CD14-positive monocyte (primary cell): ENCODE measurements at regions not wholly inside any gene's neighbourhood (a gene's known extent, or its start where the extent isn't known, plus 50 kb on each side); places are given as distances from the start of the nearest gene placed in this dataset.

Source experiments
- DNase-seq, 3 donors: peaks; one replicate each; pipeline ENCODE4 v3.0.0-alpha.2; 2011 to 2022
- H2AFZ ChIP-seq: 2 replicates; pipeline ENCODE4 v1.6.0; 2012; ENCODE audit warnings: mild to moderate bottlenecking, low read depth, low read length, inconsistent platforms; ENCODE audit not compliant: insufficient read depth, poor library complexity, severe bottlenecking
- H3K27ac ChIP-seq, 2 donors: 1 replicate in 1 of 2; 2 replicates in 1 of 2; pipeline ENCODE4 v1.5.1; 2012 to 2013; ENCODE audit warnings: low read length in 2 of 2, control low read depth in 1 of 2, inconsistent platforms in 1 of 2, low read depth in 1 of 2, mild to moderate bottlenecking in 1 of 2
- H3K27me3 ChIP-seq, 2 donors: one replicate each; pipeline versions ENCODE4 v1.6.0 to v1.6.1; 2011 to 2013; ENCODE audit warnings: low read length in 2 of 2; ENCODE audit not compliant: control insufficient read depth in 2 of 2, insufficient read depth in 2 of 2
- H3K36me3 ChIP-seq, 2 donors: replicated peaks in 1 of 2; 1 replicate in 1 of 2; 2 replicates in 1 of 2; pipeline versions ENCODE4 v1.5.1 to v1.6.1; 2012 to 2013; ENCODE audit warnings: low read length in 2 of 2, control low read depth in 1 of 2, inconsistent platforms in 1 of 2, mild to moderate bottlenecking in 1 of 2; ENCODE audit not compliant: insufficient read depth in 2 of 2, control insufficient read depth in 1 of 2
- H3K4me1 ChIP-seq, 2 donors: 1 replicate in 1 of 2; 2 replicates in 1 of 2; pipeline versions ENCODE4 v1.5.1 to v1.6.1; 2012 to 2013; ENCODE audit warnings: low read length in 2 of 2, control low read depth in 1 of 2, inconsistent platforms in 1 of 2, mild to moderate bottlenecking in 1 of 2, moderate library complexity in 1 of 2; ENCODE audit not compliant: insufficient read depth in 2 of 2, control insufficient read depth in 1 of 2
- H3K4me2 ChIP-seq: replicated peaks from 2 replicates; pipeline ENCODE3; 2012; ENCODE audit warnings: low read length, moderate library complexity, mild to moderate bottlenecking; ENCODE audit not compliant: poor library complexity, severe bottlenecking; ENCODE audit errors: extremely low read depth
- H3K4me3 ChIP-seq, 3 experiments: fragments of 200-600 bp in 1 of 3; sonication (generic) in 1 of 3; replicated peaks in 1 of 3; 1 replicate in 2 of 3; 2 replicates in 1 of 3; pipeline ENCODE4 v1.5.1; 2011 to 2013; ENCODE audit warnings: low read length in 3 of 3, mild to moderate bottlenecking in 3 of 3, control low read depth in 2 of 3, low read depth in 2 of 3, inconsistent platforms in 1 of 3, moderate library complexity in 1 of 3
- H3K79me2 ChIP-seq: 2 replicates; pipeline ENCODE4 v1.6.0; 2012; ENCODE audit warnings: mild to moderate bottlenecking, control low read depth, inconsistent platforms, low read length, moderate library complexity; ENCODE audit not compliant: insufficient read depth
- H3K9ac ChIP-seq: 2 replicates; pipeline ENCODE4 v1.6.0; 2017; ENCODE audit warnings: low read length, mild to moderate bottlenecking; ENCODE audit not compliant: insufficient read depth, poor library complexity, severe bottlenecking
- H3K9me3 ChIP-seq, 2 donors: replicated peaks in 1 of 2; 1 replicate in 1 of 2; 2 replicates in 1 of 2; pipeline versions ENCODE4 v1.5.1 to v1.6.1; 2012 to 2013; ENCODE audit warnings: low read length in 2 of 2, control low read depth in 1 of 2; ENCODE audit not compliant: control insufficient read depth in 1 of 2, insufficient read depth in 1 of 2
- H4K20me1 ChIP-seq: 2 replicates; pipeline ENCODE4 v1.6.0; 2012; ENCODE audit warnings: mild to moderate bottlenecking, low read length, control low read depth, moderate library complexity; ENCODE audit not compliant: insufficient read depth
- H3K27ac Mint-ChIP-seq, 7 donors: one replicate each; pipeline ENCODE4 v1.8.0; 2020; ENCODE audit warnings: mild to moderate bottlenecking in 7 of 7, mixed read lengths in 7 of 7, moderate library complexity in 6 of 7, inconsistent platforms in 2 of 7
- H3K27me3 Mint-ChIP-seq, 3 donors: one replicate each; pipeline ENCODE4 v1.8.0; 2021 to 2022; ENCODE audit warnings: low read depth in 3 of 3, mild to moderate bottlenecking in 3 of 3, mixed read lengths in 3 of 3, moderate library complexity in 3 of 3, inconsistent platforms in 1 of 3
- H3K36me3 Mint-ChIP-seq, 2 donors: one replicate each; pipeline ENCODE4 v1.8.0; 2020; ENCODE audit warnings: mixed read lengths in 2 of 2, inconsistent platforms in 1 of 2, mild to moderate bottlenecking in 1 of 2
- H3K4me1 Mint-ChIP-seq: one replicate; pipeline ENCODE4 v1.8.0; 2020; ENCODE audit warnings: mild to moderate bottlenecking, mixed read lengths
- H3K4me3 Mint-ChIP-seq, 2 donors: one replicate each; pipeline ENCODE4 v1.8.0; 2020; ENCODE audit warnings: mild to moderate bottlenecking in 2 of 2, mixed read lengths in 2 of 2, moderate library complexity in 1 of 2
- H3K9me3 Mint-ChIP-seq, 7 donors: one replicate each; pipeline ENCODE4 v1.8.0; 2020 to 2022; ENCODE audit warnings: mixed read lengths in 7 of 7, mild to moderate bottlenecking in 6 of 7, moderate library complexity in 6 of 7, inconsistent platforms in 2 of 7
- CTCF ChIP-seq: fragments of 200-600 bp; IDR thresholded peaks from one replicate; pipeline ENCODE4 v1.8.0; 2022; ENCODE audit warnings: antibody characterized with exemption, mild to moderate bottlenecking
- WGBS: methylation state at CpG from one replicate; pipeline ENCODE4 v1.1.5; 2013; ENCODE audit warnings: missing lambda C conversion rate; ENCODE audit not compliant: insufficient coverage; 5-methylcytosine and 5-hydroxymethylcytosine counted together
- intact Hi-C, 2 donors: fragments of 100-400 bp; cut with micrococcal nuclease; formaldehyde crosslinking; loops; one replicate each; pipeline versions ENCODE4 v1.15.0 to v1.15.1; 2023

- no peaks in the 10 kb centered on the region for H3K4me1 ChIP-seq
- no peaks in the 10 kb centered on the region for H3K27me3 ChIP-seq
- H3K4me2 ChIP-seq = no peak overlapping the region
- H2AFZ ChIP-seq = no peak overlapping the region
- no peak overlapping the region for H3K27ac ChIP-seq
- H3K79me2 ChIP-seq = no peaks in the 10 kb centered on the region
- no peak overlapping the region for H3K4me3 ChIP-seq
- H4K20me1 ChIP-seq = no peaks in the 10 kb centered on the region
- H3K36me3 Mint-ChIP-seq = no peaks in the 10 kb centered on the region
- no peak overlapping the region for H3K27ac Mint-ChIP-seq
- H3K4me3 Mint-ChIP-seq = no peak overlapping the region
- H3K9me3 Mint-ChIP-seq = peaks cover 0 to 3% (median 0%) of the 10 kb centered on the region in 7 donors
- no peak for DNase-seq
- no peaks in the 10 kb centered on the region for H3K4me1 Mint-ChIP-seq
- no peak overlapping the region for H3K9ac ChIP-seq
- H3K27me3 Mint-ChIP-seq = peaks cover 0 to 1% (median 0%) of the 10 kb centered on the region in 3 donors
- no CpG with 5 or more reads among the region's 2 CpGs for WGBS
- intact Hi-C loops = no loop called here
- H3K36me3 ChIP-seq = no peaks in the 10 kb centered on the region
- peaks cover 0 to 5% of the 10 kb centered on the region in 2 donors for H3K9me3 ChIP-seq
- no peak for TF ChIP-seq CTCF
Measured at GRCh38 chr10:57961487-57961886, 306.2 kb downstream of the IPMK start.

- Mint-ChIP-seq H3K9me3 (peaks cover 0 to 3% (median 0%) of the 10 kb centered on the region in 7 donors), H3K4me1 (no peaks in the 10 kb centered on the region), H3K4me3 (no peak overlapping the region), H3K27me3 (peaks cover 0 to 1% (median 0%) of the 10 kb centered on the region in 3 donors), H3K36me3 (no peaks in the 10 kb centered on the region), H3K27ac (no peak overlapping the region)
- Histone ChIP-seq H3K27ac (no peak overlapping the region), H3K4me3 (no peak overlapping the region), H3K27me3 (no peaks in the 10 kb centered on the region), H3K4me2 (no peak overlapping the region), H2AFZ (no peak overlapping the region), H4K20me1 (no peaks in the 10 kb centered on the region), H3K79me2 (no peaks in the 10 kb centered on the region), H3K4me1 (no peaks in the 10 kb centered on the region), H3K36me3 (no peaks in the 10 kb centered on the region), H3K9me3 (peaks cover 0 to 5% of the 10 kb centered on the region in 2 donors), H3K9ac (no peak overlapping the region)
- no peak for TF ChIP-seq CTCF
- WGBS = 82% methylated on average over 2 of the region's 3 CpGs
- intact Hi-C loops = no loop called here
- DNase-seq = no peak
Measured at GRCh38 chr10:57960406-57960805, 307.3 kb downstream of the IPMK start.
